ENCODE measurements at regions not wholly inside any gene's neighbourhood (a gene's known extent, or its start where the extent isn't known, plus 50 kb on each side); places are given as distances from the start of the nearest gene placed in this dataset.

DNA sequence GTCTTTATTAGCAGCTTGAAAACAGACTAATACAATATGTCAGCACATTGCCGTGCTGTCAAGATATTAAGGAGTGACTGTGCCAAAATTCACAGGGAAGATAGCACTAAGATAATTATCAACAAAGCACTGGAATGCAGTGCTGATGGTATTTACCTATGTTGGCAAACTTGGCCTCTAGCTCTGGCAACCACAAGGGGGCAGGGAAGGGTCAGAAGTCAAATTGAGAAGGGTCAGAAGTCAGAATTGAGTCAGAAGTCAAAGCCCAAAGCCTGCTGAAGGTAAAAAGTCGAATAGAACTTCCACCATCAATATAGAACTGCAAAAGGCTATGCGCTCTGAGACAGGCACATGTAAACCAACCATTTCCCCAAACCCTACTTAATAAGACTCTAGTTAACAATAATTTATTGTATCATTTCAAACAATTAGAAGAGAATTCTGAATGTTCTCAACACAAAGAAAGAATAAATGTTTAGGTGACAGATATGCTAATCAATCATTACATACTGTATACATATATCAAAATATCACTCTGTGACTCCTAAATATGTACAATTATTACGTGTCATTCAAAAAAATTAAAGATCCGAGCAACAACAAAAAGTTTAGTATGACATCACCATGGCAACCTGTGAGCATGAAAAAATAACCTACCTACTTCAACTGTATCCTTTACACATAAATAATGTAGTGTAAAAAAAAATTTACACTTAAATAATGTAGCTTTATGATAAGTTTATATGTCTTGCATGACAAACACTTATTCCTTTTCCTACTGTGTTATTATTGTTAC lies 916.1 kb downstream of the KCNJ2 start:
- TF ChIP-seq POLR2A (IDR thresholded peaks at IDR 0.05), result no peak
- TF ChIP-seq, protein P1, sequence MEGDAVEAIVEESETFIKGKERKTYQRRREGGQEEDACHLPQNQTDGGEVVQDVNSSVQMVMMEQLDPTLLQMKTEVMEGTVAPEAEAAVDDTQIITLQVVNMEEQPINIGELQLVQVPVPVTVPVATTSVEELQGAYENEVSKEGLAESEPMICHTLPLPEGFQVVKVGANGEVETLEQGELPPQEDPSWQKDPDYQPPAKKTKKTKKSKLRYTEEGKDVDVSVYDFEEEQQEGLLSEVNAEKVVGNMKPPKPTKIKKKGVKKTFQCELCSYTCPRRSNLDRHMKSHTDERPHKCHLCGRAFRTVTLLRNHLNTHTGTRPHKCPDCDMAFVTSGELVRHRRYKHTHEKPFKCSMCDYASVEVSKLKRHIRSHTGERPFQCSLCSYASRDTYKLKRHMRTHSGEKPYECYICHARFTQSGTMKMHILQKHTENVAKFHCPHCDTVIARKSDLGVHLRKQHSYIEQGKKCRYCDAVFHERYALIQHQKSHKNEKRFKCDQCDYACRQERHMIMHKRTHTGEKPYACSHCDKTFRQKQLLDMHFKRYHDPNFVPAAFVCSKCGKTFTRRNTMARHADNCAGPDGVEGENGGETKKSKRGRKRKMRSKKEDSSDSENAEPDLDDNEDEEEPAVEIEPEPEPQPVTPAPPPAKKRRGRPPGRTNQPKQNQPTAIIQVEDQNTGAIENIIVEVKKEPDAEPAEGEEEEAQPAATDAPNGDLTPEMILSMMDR (IDR thresholded peaks at IDR 0.05), result no peak
- no peak for TF ChIP-seq POLR2AphosphoS5 (IDR thresholded peaks at IDR 0.05; ENCODE audit: insufficient read depth in 1 of 2, low read depth in 1 of 2)

Data from vagina (tissue), 2 donors.